HCT116 (cell line): ENCODE measurements at regions not wholly inside any gene's neighbourhood (a gene's known extent, or its start where the extent isn't known, plus 50 kb on each side); places are given as distances from the start of the nearest gene placed in this dataset.
A peak's percentile ranks its signal among the peaks of the same experiment; 100 is the strongest.

Experiments
- ATAC-seq: fragments of 200-7000 bp; cut with Tn5 transposase; 2 replicates; pipeline ENCODE4 v1.9.1; 2020; ENCODE audit warnings: mild to moderate bottlenecking, moderate library complexity
- BruUV-seq: library from RNA; stranded (reverse); fragments of 400-500 nt; replicated peaks from 2 replicates; lab custom pipeline; 2021; lab: Mats Ljungman, UMichigan
- CTCF ChIA-PET: fragments of 300-600 bp; sonication (Branson Sonifier 250); formaldehyde crosslinking; loops from one replicate; lab custom pipeline; 2021; ENCODE audit warnings: antibody characterized with exemption; lab: Charles Lee
- POLR2A ChIA-PET: fragments of 300-600, 350-600 bp; sonication (Branson Sonifier 250); formaldehyde crosslinking; loops from one replicate; lab custom pipeline; 2021; ENCODE audit warnings: antibody characterized with exemption; lab: Charles Lee
- RAD21 ChIA-PET, 2 experiments: fragments of 300-600 bp; sonication (Branson Sonifier 250); formaldehyde crosslinking; loops; one replicate each; lab custom pipeline; 2023; ENCODE audit warnings: low total read pairs in 2 of 2; ENCODE audit not compliant: uncharacterized antibody in 2 of 2, unreplicated experiment in 2 of 2, low non-redundant PET in 1 of 2; lab: Charles Lee
- DNase-seq: peaks from one replicate; pipeline ENCODE4 v3.0.0-alpha.2; 2010; ENCODE audit warnings: low read depth, low spot score
- H2AFZ ChIP-seq: fragments of 200-600 bp; shearing (Covaris generic), sonication (generic); 2 replicates; pipeline ENCODE4 v1.6.1; 2017; ENCODE audit warnings: low read depth, mixed run types, mixed read lengths, antibody characterized with exemption, low read length; ENCODE audit not compliant: poor library complexity, severe bottlenecking
- H3K27ac ChIP-seq: 2 replicates; pipeline ENCODE4 v1.5.1; 2012; ENCODE audit warnings: low read depth, low read length
- H3K27me3 ChIP-seq: fragments of 200-600 bp; sonication (generic); 2 replicates; pipeline ENCODE4 v1.6.1; 2016; ENCODE audit warnings: mixed run types, low read length, mixed read lengths; ENCODE audit not compliant: insufficient read depth
- H3K36me3 ChIP-seq, 2 experiments: fragments of 200-500 bp in 1 of 2; fragments of 200-600 bp in 1 of 2; sonication (Bioruptor generic) in 1 of 2; sonication (generic) in 1 of 2; 2 replicates each; pipeline versions ENCODE4 v1.5.1 to v1.6.1; 2014 to 2016; ENCODE audit warnings: low read length in 2 of 2, inconsistent platforms in 1 of 2, mixed read lengths in 1 of 2, mixed run types in 1 of 2; ENCODE audit not compliant: insufficient read depth in 2 of 2, control insufficient read depth in 1 of 2
- H3K4me1 ChIP-seq, 2 experiments: fragments of 200-600 bp in 1 of 2; sonication (generic) in 1 of 2; 2 replicates each; pipeline versions ENCODE4 v1.5.1 to v1.6.1; 2012 to 2017; ENCODE audit warnings: low read length in 2 of 2, inconsistent platforms in 1 of 2, mild to moderate bottlenecking in 1 of 2, mixed read lengths in 1 of 2, mixed run types in 1 of 2, moderate library complexity in 1 of 2; ENCODE audit not compliant: insufficient read depth in 2 of 2, control insufficient read depth in 1 of 2
- H3K4me2 ChIP-seq: fragments of 200-600 bp; sonication (generic); 2 replicates; pipeline ENCODE4 v1.6.1; 2017; ENCODE audit warnings: mixed run types, low read length, mixed read lengths
- H3K4me3 ChIP-seq, 2 experiments: fragments of 200-600 bp in 1 of 2; sonication (generic) in 1 of 2; replicated peaks in 1 of 2; 2 replicates each; pipeline ENCODE4 v1.5.1; 2011 to 2016; ENCODE audit warnings: low read length in 2 of 2, control low read depth in 1 of 2, low read depth in 1 of 2, mild to moderate bottlenecking in 1 of 2, mixed read lengths in 1 of 2, mixed run types in 1 of 2
- H3K79me2 ChIP-seq: fragments of 200-600 bp; sonication (generic); 2 replicates; pipeline ENCODE4 v1.6.1; 2017; ENCODE audit warnings: mild to moderate bottlenecking, mixed run types, low read length, moderate library complexity, mixed read lengths; ENCODE audit not compliant: insufficient read depth
- H3K9ac ChIP-seq: fragments of 200-600 bp; sonication (generic); 2 replicates; pipeline ENCODE4 v1.6.1; 2016; ENCODE audit warnings: low read length, mixed read lengths
- H3K9me2 ChIP-seq: fragments of 200-600 bp; sonication (generic), shearing (Covaris generic); 2 replicates; pipeline ENCODE4 v1.6.1; 2017; ENCODE audit warnings: mixed run types, mild to moderate bottlenecking, moderate library complexity; ENCODE audit not compliant: insufficient read depth
- H3K9me3 ChIP-seq, 2 experiments: fragments of 200-500 bp in 1 of 2; fragments of 200-600 bp in 1 of 2; sonication (Bioruptor generic) in 1 of 2; sonication (generic) in 1 of 2; 2 replicates each; pipeline ENCODE4 v1.6.1; 2014 to 2017; ENCODE audit warnings: low read length in 2 of 2, mixed read lengths in 2 of 2, inconsistent platforms in 1 of 2, low read depth in 1 of 2, mild to moderate bottlenecking in 1 of 2, mixed run types in 1 of 2, moderate library complexity in 1 of 2; ENCODE audit not compliant: control insufficient read depth in 1 of 2, insufficient read depth in 1 of 2
- H4K20me1 ChIP-seq: fragments of 200-600 bp; sonication (generic), shearing (Covaris generic); 2 replicates; pipeline ENCODE4 v1.6.1; 2017; ENCODE audit warnings: mixed run types, mild to moderate bottlenecking, moderate library complexity; ENCODE audit not compliant: insufficient read depth
- CTCF ChIP-seq, 3 experiments: fragments of 200-600 bp in 1 of 3; sonication (generic) in 1 of 3; IDR thresholded peaks in 2 of 3; conservative IDR thresholded peaks in 1 of 3; 2 replicates each; pipeline ENCODE4 v1.5.1; 2012 to 2017; ENCODE audit warnings: low read depth in 2 of 3, low read length in 2 of 3, antibody characterized with exemption in 1 of 3, borderline replicate concordance in 1 of 3, control low read depth in 1 of 3, mild to moderate bottlenecking in 1 of 3, mixed read lengths in 1 of 3, mixed run types in 1 of 3, moderate library complexity in 1 of 3; ENCODE audit not compliant: insufficient read depth in 1 of 3
- ELF1 ChIP-seq: IDR thresholded peaks from 2 replicates; pipeline ENCODE4 v1.6.1; 2012; ENCODE audit warnings: low read depth, borderline replicate concordance
- EZH2 ChIP-seq: fragments of 200-600 bp; sonication (generic); IDR thresholded peaks from 2 replicates; pipeline ENCODE4 v1.6.1; 2017; ENCODE audit warnings: antibody characterized with exemption, mixed run types
- EZH2phosphoT487 ChIP-seq: fragments of 200-600 bp; IDR thresholded peaks from 2 replicates; pipeline ENCODE4 v1.6.1; 2018; ENCODE audit warnings: antibody characterized with exemption, borderline replicate concordance
- FOSL1 ChIP-seq: IDR thresholded peaks from 2 replicates; pipeline ENCODE4 v1.6.1; 2012; ENCODE audit warnings: low read depth
- JUND ChIP-seq: IDR thresholded peaks from 2 replicates; pipeline ENCODE4 v1.6.1; 2012
- POLR2A ChIP-seq: IDR thresholded peaks from 2 replicates; pipeline ENCODE4 v1.7.0; 2011; ENCODE audit warnings: borderline replicate concordance; ENCODE audit not compliant: insufficient read depth, insufficient read length; ENCODE audit errors: extremely low read depth
- RAD21 ChIP-seq: IDR thresholded peaks from 2 replicates; pipeline ENCODE4 v1.6.1; 2012; ENCODE audit warnings: low read depth, mild to moderate bottlenecking
- REST ChIP-seq: IDR thresholded peaks from 2 replicates; pipeline ENCODE4 v1.6.1; 2012; ENCODE audit warnings: low read depth
- SP1 ChIP-seq: IDR thresholded peaks from 2 replicates; pipeline ENCODE4 v1.6.1; 2012; ENCODE audit warnings: low read depth
- TCF7L2 ChIP-seq: IDR thresholded peaks from 2 replicates; pipeline ENCODE4 v1.7.0; 2011; ENCODE audit warnings: borderline replicate concordance, inconsistent platforms; ENCODE audit not compliant: insufficient read depth, insufficient read length; ENCODE audit errors: extremely low read depth
- YY1 ChIP-seq: IDR thresholded peaks from 2 replicates; pipeline ENCODE4 v1.6.1; 2011; ENCODE audit warnings: low read length, low read depth, moderate library complexity, mild to moderate bottlenecking; ENCODE audit not compliant: insufficient replicate concordance; ENCODE audit errors: extremely low read depth
- ZFX ChIP-seq: fragments of 450-650 bp; IDR thresholded peaks from 2 replicates; pipeline ENCODE4 v1.6.1; 2017
- ZNF274 ChIP-seq: fragments of 200-500 bp; sonication (Bioruptor generic); IDR thresholded peaks from 2 replicates; pipeline ENCODE4 v1.6.1; 2014; ENCODE audit warnings: mild to moderate bottlenecking, low read depth, low read length, inconsistent platforms
- intact Hi-C: fragments of 100-400 bp; cut with micrococcal nuclease; formaldehyde crosslinking; loops from 2 replicates; pipeline ENCODE4 v1.10.0; 2022

DNA sequence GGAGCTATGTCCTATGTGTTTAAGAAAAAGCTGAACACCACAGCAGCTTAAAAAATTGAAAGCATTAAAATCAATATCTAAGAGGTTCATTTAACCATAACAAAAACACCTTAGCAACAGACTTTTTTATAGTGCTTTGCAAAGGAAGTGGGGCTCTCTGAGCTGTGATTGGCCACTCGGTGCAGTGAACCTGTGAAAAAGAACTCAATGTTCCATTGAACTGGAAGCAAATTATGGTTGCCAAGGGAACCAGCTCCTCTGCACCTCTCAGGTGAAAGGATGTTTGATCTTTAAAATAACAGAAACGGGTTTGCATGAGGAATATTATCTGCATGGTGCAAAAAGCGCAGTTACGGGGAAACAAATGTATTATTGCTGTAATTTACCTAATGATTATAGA is 149.4 kb downstream of the SNAPC1 start:
- Histone ChIP-seq H3K4me2 (no peak overlapping the region), H4K20me1 (no peaks in the 10 kb centered on the region), H3K36me3 (no peaks in the 10 kb centered on the region), H3K9me2 (no peaks in the 10 kb centered on the region), H3K79me2 (no peaks in the 10 kb centered on the region), H3K9ac (no peak overlapping the region), H3K27ac (no peak overlapping the region), H3K4me1 (no peaks in the 10 kb centered on the region), H3K9me3 (no peaks in the 10 kb centered on the region), H3K27me3 (peaks cover 67% of the 10 kb centered on the region), H3K4me3 (no peak overlapping the region), H2AFZ (no peak overlapping the region)
- ChIA-PET CTCF (interaction anchor here (0.8 kb wide), 1 partner anchor 13 kb away, joined by 3 read pairs; no protein-coding TSS in a partner anchor), POLR2A (no interaction called here), RAD21 (no interaction called here)
- ATAC-seq (no peak), DNase-seq (no peak)
- intact Hi-C loops: no loop called here
- TF ChIP-seq TCF7L2 (no peak), FOSL1 (no peak), EZH2 (0 out of 2 replicates have a peak, but pooled peaks have one; percentile 85)
- no TSS peak for BruUV-seq

DNA sequence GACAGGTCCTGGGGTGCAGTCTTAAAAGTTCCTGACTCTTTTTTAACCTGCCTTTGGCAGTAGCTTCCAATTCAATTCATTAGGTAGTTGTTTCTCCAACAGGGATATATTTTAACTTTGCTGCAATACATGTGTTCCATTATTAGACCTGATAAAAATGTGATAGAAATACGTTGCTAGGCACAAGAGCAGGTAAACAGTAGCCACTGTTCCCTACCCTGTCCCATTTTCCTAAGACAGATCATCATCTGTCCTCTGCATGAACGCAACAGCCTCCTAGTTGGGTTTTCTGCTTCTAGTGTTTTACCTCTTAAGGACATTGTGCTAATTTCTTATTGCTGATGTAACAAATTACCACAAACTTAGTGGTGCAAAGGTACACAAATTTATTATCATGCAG is 156.8 kb downstream of the SNAPC1 start:
- Histone ChIP-seq H3K4me2 (no peak overlapping the region), H3K27ac (no peak overlapping the region), H4K20me1 (no peaks in the 10 kb centered on the region), H2AFZ (no peak overlapping the region), H3K27me3 (peaks cover 52% of the 10 kb centered on the region), H3K36me3 (no peaks in the 10 kb centered on the region), H3K9ac (no peak overlapping the region), H3K79me2 (no peaks in the 10 kb centered on the region), H3K4me3 (no peak overlapping the region), H3K9me3 (no peaks in the 10 kb centered on the region), H3K4me1 (no peaks in the 10 kb centered on the region), H3K9me2 (no peaks in the 10 kb centered on the region)
- no TSS peak for BruUV-seq
- intact Hi-C loops: no loop called here
- ChIA-PET CTCF (no interaction called here), RAD21 (no interaction called here), POLR2A (no interaction called here)
- ATAC-seq (no peak), DNase-seq (no peak)
- no peak for TF ChIP-seq JUND
- no peak for TF ChIP-seq EZH2phosphoT487
- no peak for TF ChIP-seq REST
- no peak for TF ChIP-seq RAD21
- no peak for TF ChIP-seq SP1
- no peak for TF ChIP-seq POLR2A
- TF ChIP-seq ZNF274: no peak
- no peak for TF ChIP-seq YY1
- no peak for TF ChIP-seq CTCF (IDR thresholded peaks at IDR 0.05 in 2 of 3, conservative IDR thresholded peaks at IDR 0.05 in 1 of 3; ENCODE audit: borderline replicate concordance in 1 of 3, insufficient read depth in 1 of 3, low read depth in 2 of 3, low read length in 2 of 3)
- TF ChIP-seq EZH2: no peak
- TF ChIP-seq ZFX: no peak
- no peak for TF ChIP-seq ELF1
